Dedifferentiated amniotic fluid mesenchymal stem cell (primary cell): ENCODE measurements at regions not wholly inside any gene's neighbourhood (a gene's known extent, or its start where the extent isn't known, plus 50 kb on each side); places are given as distances from the start of the nearest gene placed in this dataset.
"Not testable (repeated sequence)": the region's sequence is repeated elsewhere in the genome, so short reads cannot be mapped to it uniquely, and the experiment has no call there.

Experiments used
- DNase-seq: peaks from one replicate; pipeline ENCODE4 v3.0.0-alpha.2; 2016; ENCODE audit errors: extremely low spot score

- DNase-seq: no peak
These were observed 95.3 kb upstream of the CXCL13 start for GRCh38 chr4:77510367-77510766.

GRCh38 chr4:77525538-77525937 is 80.1 kb upstream of the CXCL13 start:
- DNase-seq: no peak

- DNase-seq: not testable (repeated sequence)
These were observed 77.7 kb upstream of the CXCL13 start for GRCh38 chr4:77527900-77528299.

GRCh38 chr4:77538144-77538543 is 67.5 kb upstream of the CXCL13 start:
- peak; percentile 64 for DNase-seq

GRCh38 chr4:77538574-77539157 is 67.0 kb upstream of the CXCL13 start:
- no peak for DNase-seq
